Inflammatory macrophage (primary cell): ENCODE measurements at regions not wholly inside any gene's neighbourhood (a gene's known extent, or its start where the extent isn't known, plus 50 kb on each side); places are given as distances from the start of the nearest gene placed in this dataset.
A peak's percentile ranks its signal among the peaks of the same experiment; 100 is the strongest.

ENCODE experiments used
- DNase-seq, 2 donors: peaks; one replicate each; pipeline ENCODE4 v3.0.0-alpha.2; 2020 to 2022

DNA sequence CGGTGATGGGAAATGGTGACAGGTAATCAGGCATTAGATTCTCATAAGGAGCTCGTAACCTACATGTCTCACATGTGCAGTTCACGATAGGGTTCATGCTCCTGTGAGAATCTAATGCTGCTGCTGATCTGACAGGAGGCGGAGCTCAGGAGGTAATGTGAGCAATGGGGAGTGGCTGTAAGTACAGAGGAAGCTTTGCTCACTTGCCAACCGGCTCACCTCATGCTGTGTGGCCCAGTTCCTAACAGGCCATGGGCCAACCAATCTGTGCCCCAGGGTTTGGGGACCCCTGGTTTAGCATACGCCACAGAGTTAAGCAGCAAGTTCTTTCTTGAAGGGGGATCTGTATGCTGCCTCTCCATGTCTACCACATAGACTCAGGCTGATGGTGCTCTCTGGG lies 133.1 kb downstream of the IQUB start:
- DNase-seq: no peak

DNA sequence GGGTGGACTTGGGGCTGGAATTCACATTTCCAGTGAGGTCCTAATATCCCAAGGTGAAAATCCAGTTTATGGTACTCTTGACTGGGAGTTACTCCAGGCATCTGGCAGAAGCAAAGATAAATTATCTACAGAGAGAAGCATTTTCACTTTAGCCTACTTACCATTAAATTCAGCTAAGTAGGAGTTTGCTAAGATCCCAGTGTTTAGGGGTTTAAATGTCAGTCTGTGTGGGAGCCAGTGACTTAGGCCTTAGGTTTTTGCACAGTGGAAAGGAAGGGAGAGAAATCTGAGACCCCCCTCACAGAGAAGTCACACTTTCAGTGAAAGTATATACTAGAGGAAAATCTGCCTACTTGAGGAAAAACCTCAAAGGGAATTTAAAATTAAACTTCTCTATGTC lies 134.2 kb downstream of the IQUB start:
- DNase-seq: no peak

DNA sequence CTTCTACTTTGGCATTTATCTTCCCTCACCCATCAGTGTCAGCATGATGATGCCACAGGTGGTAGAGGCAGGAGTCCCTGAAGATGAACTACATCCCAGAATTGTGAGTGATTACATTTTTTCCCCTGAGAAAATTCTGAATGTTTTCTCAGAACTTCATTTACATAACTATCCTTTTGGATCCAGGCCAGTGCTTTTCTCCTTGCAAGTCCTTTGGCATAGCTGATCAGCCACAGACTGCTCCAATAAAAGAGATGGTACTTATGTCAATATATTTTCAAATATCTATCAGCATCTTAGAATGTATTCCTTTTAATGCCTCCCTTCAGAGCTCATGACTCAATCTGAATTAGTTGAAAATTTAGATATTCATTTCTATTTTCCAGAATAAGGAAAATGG lies 135.5 kb downstream of the IQUB start:
- no peak for DNase-seq

DNA sequence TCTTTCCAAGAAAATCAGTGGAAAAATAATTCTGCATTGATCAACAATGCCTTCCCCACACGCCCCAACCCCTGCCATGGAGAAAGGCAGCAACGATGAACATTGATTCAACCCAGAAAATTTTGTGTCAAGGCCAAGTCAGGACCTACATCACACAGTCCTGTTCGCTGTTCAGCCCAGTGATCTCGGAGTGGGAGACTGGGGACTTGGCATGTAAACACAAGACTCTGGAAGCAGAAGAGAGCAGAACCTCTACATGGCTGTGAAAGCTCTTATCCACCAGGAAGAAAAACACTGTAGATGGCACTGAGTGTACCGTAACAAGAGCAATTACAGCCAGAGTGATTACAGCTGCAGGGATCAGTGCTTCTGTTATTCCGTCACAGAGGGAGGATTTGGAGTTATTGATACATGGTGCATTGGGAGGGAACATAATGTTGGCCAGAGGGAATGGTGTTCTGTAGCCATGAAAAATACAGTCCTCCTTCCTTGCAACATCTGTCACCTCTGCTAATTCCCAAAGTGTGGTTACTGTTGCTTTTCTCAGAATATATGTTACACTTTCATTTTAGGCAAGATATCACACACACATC lies 136.6 kb downstream of the IQUB start:
- DNase-seq: no peak

DNA sequence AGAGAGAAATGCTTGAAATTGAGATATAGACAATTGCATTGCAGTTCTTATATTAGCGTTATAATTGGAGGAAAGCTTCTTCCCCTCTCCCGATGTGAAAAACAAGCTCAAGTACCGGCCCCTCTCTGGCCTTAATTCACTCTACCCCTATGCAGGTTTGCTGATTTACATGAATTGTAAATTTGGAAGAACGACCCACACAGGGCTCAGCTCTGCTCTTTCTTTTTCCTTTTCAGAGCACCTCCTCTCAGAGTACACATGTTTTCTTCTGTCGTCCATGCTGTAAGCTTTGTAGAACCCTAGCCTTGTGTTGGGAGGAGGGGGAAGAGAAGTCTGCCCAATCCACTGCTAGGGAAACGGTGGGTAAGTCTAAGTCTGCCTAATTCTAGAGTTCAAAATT lies 140.8 kb downstream of the IQUB start:
- no peak for DNase-seq

DNA sequence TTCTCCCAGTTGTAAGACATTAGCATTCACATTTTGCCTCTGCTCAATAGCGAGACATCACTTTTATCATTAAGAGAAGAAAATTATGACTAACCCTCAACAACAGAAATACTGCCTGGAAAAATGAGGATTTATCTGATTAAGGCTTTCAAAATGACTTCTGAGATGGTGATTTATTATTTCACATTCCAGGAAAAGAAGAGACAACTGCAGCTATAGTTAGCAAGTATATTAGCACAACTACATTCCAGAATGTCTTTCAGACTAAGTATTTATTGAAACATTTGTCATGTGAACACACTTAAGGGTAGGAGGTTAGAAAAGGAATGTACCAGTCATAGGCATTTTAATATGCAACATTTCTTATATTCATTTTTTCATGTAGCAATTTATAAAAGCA lies 162.0 kb downstream of the IQUB start:
- no peak for DNase-seq

DNA sequence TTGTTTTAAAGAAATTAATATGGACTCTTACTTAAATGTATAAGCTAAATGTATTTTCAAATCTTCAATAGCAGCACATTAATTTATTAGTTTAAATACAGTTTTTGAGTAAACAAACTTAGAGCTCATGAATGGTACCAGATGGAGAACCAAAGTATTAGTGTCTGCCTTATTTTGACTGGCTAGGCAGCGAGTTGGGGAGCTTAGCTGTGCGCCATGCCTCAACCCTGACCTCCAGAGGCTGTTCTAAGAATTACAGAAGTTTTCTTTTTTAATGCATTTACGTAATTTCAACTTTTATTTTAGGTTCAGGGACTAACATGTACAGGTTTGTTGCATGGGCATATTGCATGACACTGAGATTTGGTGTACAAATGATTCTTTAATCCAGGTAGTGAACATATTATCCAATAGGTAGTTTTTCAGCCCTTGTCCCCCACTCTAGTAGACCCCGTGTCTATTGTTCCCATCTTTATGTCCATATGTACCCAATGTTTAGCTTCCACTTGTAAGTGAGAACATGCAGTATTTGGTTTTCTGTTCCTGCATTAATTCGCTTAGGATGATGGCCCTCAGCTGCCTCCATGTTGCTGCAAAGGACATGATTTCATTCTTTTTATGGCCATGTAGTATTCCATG lies 166.8 kb downstream of the IQUB start:
- DNase-seq: peak; percentile 12 to 23

DNA sequence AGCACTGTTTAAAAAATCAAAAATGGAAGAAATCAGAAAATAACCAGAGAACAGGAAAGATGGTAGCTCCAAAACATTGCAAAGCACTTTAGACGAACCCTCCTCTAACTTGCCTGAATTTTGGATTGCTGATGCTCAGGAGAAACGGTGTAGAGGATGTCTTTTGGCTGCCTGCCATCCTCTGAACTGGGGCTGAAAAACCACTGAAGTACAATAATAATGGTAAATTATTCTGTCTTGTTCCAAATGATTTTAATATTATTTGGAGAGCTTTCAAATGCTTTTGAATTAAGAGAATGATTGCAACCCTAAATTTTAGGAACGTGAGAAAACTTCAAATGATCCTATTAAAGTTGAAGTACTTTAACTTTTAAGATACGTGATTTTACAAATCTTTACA lies 167.3 kb upstream of the SLC13A1 start:
- DNase-seq: no peak

DNA sequence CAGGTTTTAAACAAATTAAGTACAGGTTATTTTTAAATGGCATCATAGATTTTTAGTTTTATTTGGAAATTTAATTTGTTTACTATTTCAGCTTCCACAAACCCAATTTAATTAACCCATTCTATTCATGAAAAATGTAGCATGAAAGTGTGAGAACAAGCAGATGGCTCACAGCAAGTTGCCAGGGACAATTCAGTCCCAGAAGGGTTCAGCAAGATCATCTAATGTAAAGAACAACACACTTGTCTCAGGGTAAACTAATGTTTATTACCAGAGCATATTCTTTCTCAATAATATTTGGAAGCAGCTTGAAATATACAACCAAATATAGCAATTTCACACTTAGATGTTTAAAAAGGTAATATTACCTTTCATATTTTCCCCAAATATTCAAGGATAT lies 166.9 kb upstream of the SLC13A1 start:
- DNase-seq: no peak

DNA sequence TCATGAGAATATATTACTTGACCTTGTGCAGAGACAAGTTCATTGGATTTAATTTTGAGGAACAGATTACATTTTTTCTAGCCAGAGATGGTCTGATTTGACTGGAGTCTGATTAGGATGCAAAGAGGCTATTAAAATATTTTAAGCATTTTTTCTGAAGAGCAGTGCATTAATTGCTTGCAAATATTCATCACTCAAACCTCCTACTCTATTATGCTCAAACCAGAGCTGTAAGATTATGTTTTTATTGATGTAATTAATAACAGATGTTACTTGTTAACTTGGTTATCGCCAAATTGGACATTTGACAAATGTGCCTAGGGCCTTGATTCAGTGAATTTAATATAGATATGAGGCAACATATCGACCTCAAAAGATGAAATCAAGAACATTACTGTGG lies 160.9 kb upstream of the SLC13A1 start:
- no peak for DNase-seq

DNA sequence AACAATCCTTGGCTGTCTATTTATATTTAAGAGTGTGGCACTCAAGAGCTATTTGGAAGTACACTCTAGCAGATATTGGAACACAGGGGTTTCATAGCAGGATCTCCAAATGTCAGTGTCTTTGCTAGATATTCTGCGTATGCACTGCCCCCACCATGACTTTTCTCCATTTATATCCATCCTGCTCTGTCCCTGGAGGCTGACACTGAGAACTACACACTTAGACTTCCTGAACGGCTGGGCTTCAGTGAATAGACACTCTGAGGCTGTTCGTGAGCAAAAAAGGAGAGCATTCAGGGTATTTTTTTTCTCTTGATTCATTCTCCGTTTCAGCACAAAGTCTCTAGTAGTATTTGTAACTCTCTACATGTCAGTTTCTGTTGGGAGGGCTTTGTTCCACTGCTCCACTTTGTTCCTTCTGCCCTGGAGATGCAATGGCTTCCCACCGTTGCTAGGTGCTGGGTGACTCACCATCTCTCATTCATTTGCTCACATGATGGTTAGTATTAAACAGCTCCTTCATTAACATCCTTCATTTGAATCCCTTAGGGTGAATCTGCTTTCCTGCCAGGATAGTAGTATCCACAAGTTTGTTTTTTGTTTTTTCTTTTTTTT lies 155.9 kb upstream of the SLC13A1 start:
- no peak for DNase-seq

DNA sequence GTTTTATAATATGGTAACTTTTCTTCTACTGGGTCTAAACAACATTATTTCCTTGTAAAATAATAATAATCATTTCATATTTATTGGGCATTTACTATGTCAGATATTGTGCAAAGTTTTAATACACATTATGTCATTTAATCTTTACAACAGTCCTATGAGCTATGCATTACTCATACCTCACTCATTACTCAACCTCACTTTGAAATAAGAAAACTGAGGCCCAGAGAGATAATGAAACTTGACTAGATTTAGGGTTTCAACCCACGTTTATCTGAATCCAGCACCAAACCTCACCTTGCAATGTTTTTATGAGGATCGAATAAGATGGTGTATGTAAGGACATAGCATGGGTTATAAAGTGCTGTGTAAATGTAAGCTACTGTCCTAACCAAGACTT lies 153.2 kb upstream of the SLC13A1 start:
- DNase-seq: no peak

DNA sequence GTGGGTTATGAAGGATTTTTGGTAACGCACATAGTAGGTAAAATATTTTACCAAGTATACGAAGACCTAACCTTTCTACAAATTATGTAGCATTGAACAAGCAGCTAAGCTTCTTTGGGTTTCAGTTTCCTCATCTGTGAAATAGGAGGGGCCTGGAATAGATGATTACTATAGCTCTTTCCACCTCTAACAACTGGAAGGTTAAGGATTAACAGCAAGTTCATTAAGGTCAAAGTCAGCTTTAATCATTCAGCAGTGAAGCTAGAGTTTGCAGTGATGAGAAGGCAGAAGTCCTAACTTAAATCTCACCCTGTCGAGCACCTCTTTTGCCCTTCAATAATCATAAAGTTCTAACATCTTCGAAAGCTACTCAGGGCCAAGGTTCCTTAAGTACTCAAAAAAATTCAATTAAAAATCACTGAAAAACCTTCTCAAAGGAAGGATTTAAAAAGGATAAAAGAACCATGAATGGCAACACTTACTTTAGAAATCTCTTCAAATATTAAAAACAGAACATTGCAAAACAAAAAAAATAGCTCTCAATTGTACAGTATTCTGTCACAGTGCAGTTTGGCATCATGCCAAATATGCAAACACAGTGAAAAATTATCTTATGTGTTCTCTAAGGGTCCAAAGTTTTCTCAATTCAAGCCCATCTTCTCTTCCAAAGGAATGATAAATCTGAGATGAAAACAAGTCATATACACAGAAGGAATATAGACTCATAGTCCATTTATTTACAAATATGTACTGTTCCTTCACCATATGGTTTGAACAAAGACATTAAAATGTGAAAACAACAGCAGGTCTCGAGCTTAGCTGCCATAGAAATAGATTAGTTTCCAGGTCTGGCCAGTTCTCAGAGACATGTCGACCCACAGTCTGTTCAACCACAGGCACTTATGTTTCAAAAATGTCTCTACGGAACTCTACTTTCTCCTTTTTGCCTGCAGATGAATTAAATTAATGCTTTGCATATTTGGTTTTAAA lies 152.0 kb upstream of the SLC13A1 start:
- no peak for DNase-seq

DNA sequence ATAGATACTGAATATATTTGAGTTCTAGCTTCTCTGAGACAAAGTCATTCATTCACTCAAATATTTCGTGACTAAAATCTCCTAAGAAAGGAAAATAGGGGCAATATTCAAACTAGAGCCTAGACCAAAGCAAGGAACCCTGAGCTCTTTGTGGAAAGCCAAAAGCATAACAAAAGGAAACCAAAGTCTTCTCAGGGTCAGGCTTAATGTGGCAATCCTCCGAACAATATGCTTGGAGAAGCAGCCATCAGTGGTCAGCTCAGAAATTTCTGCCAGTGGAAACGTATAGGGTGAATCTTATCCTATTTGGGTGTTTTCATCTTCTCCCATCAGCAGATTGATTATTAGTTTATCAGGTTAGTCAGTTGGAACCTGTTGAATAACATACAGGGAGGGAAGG lies 151.3 kb upstream of the SLC13A1 start:
- no peak for DNase-seq

DNA sequence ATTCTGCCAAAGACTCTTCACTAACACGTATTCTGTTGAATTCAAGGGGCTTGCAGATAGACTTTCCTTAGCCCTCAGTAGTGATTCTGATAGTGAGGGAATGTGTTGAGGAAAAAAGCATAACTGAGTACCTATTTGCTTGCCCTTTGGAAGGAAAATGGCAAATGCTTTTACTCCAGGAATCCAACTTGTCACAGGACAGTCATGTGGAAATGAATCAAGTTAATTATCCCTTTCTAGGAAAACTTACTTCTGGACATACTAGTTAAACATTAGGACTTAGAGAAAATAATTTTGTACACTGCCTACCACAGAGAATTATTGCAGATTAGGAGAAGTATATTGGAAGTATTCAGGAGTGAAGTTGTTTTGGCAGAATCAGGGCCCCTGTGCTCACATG lies 148.9 kb upstream of the SLC13A1 start:
- no peak for DNase-seq

DNA sequence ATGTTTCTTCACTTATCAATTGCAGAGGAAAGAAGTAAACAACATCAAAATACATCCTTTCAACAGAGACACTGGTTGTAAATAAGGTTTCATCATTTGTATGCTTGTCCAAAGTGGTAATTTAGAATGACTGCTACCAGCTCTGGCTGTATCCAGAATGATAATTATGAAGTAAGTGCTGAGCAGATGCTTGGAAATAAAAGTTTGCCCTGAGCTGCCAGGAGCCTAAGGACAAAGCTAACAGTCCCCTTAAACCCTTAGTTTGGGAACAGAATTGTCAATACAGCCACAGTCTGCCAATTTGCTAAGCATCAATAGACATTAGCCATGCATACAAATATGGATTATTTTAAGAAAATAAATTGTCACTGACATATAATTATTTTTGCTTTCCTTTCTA lies 147.0 kb upstream of the SLC13A1 start:
- DNase-seq: no peak

DNA sequence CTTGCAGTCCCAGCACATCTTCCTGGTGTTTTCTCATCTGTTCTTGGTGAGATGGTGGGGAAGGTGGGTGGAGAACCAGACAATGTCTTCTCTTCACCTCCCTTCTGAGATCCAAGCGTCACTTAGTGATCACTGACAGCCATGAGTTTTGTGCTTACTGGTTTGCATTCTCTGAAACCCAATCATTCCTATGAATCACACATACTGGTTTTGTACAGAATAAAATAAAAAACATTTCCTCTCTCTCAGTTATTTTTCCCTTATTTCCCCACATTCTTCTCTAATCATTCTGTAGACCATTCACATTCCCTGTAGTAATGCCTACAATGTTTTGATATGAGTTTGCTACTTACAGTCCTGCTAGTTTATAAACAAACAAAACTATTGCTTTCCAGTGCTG lies 143.8 kb upstream of the SLC13A1 start:
- DNase-seq: no peak

DNA sequence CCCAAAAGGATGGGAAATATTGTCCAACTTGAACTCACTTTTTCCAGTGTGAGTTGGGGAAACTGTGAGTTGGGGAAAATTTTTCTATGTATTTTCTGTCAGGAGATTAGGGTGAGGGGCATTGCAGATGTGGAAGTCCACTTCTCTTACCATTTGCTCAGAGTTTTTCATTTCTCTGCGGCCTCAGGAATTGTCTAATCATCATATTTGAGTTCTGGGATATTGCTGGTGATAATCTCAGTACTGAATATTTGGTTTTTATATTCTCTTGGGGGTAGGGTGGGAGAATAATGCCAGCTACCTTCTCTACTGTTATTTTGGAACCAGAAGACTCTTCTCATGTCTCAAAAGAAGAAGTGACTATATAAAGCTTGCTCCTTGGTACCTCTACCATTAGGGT lies 141.3 kb upstream of the SLC13A1 start:
- no peak for DNase-seq

DNA sequence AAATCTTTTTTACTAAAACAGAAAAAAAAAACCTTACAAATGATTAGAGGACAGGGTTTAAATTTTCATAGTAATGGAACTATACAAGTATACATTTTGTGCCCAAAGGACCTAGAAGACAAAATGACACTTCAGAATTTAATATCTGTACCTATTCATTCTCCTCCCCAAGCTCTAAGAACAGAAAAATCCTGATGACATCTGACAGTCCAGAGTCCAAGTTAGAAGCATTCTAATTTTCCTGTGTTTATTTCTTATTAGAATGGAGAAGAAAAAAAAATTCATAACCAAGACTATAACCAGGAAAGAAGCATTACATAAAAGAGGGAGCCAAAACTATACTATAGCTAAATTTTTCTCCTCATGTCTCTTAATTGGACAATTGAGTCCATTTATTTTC lies 138.9 kb upstream of the SLC13A1 start:
- no peak for DNase-seq

DNA sequence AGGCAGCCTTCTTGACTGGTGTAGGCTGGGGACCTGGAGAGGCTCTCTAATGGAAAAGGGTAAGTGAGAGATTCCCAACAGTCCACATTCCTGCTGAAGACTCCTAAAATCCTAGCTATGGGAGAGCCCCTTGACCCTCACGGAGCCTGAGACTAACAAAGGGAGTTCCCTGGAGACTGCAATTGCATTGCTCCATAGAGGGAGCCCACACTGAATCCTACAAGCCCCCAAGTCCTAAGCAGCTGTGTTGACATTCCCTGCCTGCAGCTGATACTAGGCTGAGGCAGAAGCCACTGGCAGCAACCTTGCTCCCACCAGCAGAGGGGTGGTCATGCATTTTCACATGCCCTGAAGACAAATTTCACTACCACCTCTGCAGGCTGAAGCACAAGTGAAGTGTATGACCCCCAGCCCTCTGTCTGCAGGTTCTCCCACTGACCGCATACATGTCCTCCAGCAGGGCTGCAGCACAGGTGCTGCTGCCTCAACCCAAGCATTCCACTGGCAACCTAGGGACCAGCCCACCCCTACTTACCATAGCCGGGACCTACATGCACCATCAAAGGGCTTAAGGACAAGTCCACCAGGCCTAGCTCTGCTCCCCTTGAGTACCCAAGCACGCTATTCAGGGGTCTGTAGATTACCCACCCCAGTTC lies 130.3 kb upstream of the SLC13A1 start:
- DNase-seq: no peak

DNA sequence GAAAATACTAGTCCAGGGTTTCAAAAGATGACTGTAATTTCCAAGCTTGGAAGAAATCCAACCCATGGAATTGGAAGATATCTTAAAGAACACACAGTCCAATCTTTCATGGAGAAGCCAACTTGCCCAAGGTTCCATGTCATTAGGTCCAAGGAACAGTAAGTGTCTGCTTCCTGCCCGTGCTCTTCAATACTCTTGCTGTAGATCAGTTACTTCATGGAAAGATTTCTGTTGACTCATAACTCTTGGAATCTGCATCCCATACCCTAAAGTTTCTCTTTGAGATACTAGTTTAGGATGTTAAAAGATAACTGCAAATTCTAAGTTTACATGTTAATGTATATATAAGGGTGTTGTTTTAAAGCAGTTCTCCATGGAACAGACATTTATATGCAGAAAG lies 127.9 kb upstream of the SLC13A1 start:
- no peak for DNase-seq

DNA sequence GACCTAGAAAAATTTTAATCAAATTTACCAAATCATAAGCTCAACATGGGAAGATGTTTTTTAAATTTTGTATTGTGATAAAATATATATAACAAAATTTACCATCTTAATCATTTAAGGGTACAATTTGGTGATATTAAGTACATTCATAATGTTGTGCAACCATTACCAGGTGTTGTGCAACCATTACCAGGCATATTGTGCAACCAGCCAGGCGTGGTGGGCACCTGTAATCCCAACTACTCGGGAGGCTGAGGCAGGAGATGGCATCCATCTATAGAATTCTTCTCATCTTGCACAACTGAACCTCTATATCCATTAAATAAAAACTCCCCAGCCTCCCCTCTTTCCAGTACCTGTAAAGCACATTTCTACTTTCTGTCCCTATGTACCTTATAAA lies 124.5 kb upstream of the SLC13A1 start:
- no peak for DNase-seq

DNA sequence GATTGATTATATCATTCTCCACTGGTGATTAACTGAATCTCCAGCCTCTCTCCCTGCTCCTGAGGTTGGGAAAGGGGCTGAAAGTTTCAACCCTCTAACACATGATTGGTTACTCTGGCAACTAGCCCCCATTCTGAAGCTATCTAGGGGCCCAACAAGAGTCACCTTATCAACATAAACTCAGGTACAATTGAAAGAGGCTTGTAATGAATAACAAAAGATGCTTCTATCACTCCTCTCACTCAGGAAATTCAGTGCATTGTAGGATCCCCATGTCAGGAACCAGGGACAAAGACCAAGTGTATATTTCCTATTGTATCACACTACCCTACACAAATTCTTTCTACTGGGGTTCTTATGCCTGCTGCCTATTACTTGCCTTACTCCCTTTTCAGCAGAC lies 123.9 kb upstream of the SLC13A1 start:
- no peak for DNase-seq
